Thyroid gland (tissue), 4 donors: ENCODE measurements at regions not wholly inside any gene's neighbourhood (a gene's known extent, or its start where the extent isn't known, plus 50 kb on each side); places are given as distances from the start of the nearest gene placed in this dataset.

ENCODE experiments used
- DNase-seq, 2 donors: peaks; one replicate each; pipeline ENCODE4 v3.0.0-alpha.2; 2019
- H3K27ac ChIP-seq, 3 donors: fragments of 200-600 bp; sonication (generic); 1 replicate in 2 of 3; 2 replicates in 1 of 3; pipeline ENCODE4 v1.5.1; 2016 to 2019; ENCODE audit warnings: mild to moderate bottlenecking in 1 of 3, moderate library complexity in 1 of 3
- H3K27me3 ChIP-seq: fragments of 200-600 bp; sonication (generic); one replicate; pipeline ENCODE4 v1.5.1; 2019
- H3K36me3 ChIP-seq, 2 donors: fragments of 200-600 bp; sonication (generic); one replicate each; pipeline ENCODE4 v1.5.1; 2016 to 2019
- H3K4me1 ChIP-seq, 2 donors: fragments of 200-600 bp; sonication (generic); one replicate each; pipeline ENCODE4 v1.5.1; 2017 to 2019
- H3K4me3 ChIP-seq, 3 donors: fragments of 200-600 bp; sonication (generic); replicated peaks in 1 of 3; 1 replicate in 2 of 3; 2 replicates in 1 of 3; pipeline ENCODE4 v1.5.1; 2016; ENCODE audit warnings: mild to moderate bottlenecking in 1 of 3
- H3K9me3 ChIP-seq: fragments of 200-600 bp; sonication (generic); one replicate; pipeline ENCODE4 v1.5.1; 2017
- CTCF ChIP-seq, 6 experiments: fragments of 200-600 bp in 3 of 6; fragments of 450-650 bp in 3 of 6; sonication (generic) in 3 of 6; IDR thresholded peaks; one replicate each; pipeline ENCODE4 v1.5.1; 2016 to 2019; ENCODE audit warnings: antibody characterized with exemption in 6 of 6, mild to moderate bottlenecking in 2 of 6, inconsistent platforms in 1 of 6, moderate library complexity in 1 of 6
- POLR2A ChIP-seq, 2 donors: fragments of 450-650 bp; IDR thresholded peaks; one replicate each; pipeline ENCODE4 v1.6.1; 2017; ENCODE audit warnings: antibody characterized with exemption in 2 of 2, mild to moderate bottlenecking in 2 of 2, moderate library complexity in 1 of 2
- WGBS, 2 donors: methylation state at CpG; one replicate each; pipeline ENCODE4 v1.1.5; 2017; 5-methylcytosine and 5-hydroxymethylcytosine counted together
- intact Hi-C: fragments of 100-400 bp; cut with DNase I; formaldehyde crosslinking; loops from one replicate; pipeline ENCODE4 v1.15.1; 2023

DNA sequence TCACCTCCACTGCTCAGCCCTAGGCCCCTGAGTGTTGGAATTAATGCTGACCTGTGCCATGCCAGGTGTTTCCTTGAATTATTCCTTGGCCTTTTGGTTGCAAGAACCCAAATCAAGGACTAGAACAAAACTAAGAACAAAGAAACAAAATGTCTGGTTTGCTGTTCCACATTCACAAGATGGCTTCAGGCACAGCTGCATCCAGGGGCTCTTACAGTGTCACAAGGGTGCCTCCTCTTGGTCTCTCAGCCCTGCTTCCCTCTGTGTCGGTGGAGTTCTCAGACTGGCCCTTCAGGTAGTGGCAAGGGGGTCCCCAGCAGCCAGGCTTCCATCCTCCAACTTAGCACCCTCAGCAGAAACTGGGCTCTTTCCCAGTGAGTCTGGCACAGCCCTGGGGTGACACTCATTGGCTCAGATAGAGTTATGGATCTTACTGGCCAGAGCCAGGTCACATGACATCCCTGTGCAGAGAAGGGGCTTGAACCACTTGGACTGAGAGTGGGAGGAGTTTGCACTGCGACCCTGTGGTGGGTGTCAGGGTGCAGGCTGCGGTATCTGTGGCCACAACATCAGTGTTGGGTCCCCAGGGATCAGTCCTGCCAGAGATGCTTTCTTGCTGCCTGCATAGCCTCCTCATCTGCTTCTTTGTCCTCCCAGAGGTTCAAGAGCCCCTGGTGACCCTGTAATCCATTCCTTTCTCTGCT is 427.7 kb upstream of the SULF2 start:
- intact Hi-C loops, result no loop called here

GRCh38 chr20:48211847-48212246 is 426.6 kb upstream of the SULF2 start:
- no peak overlapping the region for H3K27ac ChIP-seq
- no peaks in the 10 kb centered on the region for H3K4me1 ChIP-seq
- no peak for DNase-seq
- no peaks in the 10 kb centered on the region for H3K36me3 ChIP-seq
- H3K9me3 ChIP-seq, result no peaks in the 10 kb centered on the region
- intact Hi-C loops, result no loop called here
- no peak overlapping the region for H3K4me3 ChIP-seq
- H3K27me3 ChIP-seq, result no peaks in the 10 kb centered on the region
- no peak for TF ChIP-seq POLR2A (IDR thresholded peaks at IDR 0.05)
- TF ChIP-seq CTCF (IDR thresholded peaks at IDR 0.05), result no peak
- 87 to 90% methylated on average over 5 of the region's 5 CpGs for WGBS, 2 donors

More for the DNA sequence above, 427.7 kb upstream of the SULF2 start:
- no peak overlapping the region for H3K4me3 ChIP-seq
- no peaks in the 10 kb centered on the region for H3K4me1 ChIP-seq
- 88 to 89% methylated on average over 3 of the region's 3 CpGs for WGBS, 2 donors
- H3K27ac ChIP-seq, result no peak overlapping the region
- H3K36me3 ChIP-seq, result no peaks in the 10 kb centered on the region
- H3K9me3 ChIP-seq, result no peaks in the 10 kb centered on the region
- TF ChIP-seq POLR2A (IDR thresholded peaks at IDR 0.05) (no peak), CTCF (IDR thresholded peaks at IDR 0.05) (no peak)
- no peaks in the 10 kb centered on the region for H3K27me3 ChIP-seq
- no peak for DNase-seq

DNA sequence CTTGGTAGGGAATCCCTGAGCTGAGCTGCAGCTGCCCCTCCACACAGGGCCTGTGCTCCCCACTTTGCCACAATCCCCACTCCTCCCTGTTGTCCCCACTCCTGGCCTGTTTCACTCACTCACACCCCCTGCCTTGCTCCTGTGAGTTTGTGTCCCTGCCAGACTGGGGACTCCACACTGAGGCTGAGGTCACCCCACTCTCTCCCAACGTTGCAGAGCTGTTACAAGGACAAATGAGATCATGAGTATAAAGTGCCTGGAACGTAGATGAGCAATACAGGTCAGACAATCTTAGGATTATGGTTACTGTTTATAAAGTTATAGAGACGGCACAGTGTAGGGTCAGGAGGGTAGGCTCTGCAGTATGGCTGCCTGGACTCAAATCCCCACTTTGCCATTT is 426.0 kb upstream of the SULF2 start:
- Histone ChIP-seq H3K27ac (no peak overlapping the region), H3K9me3 (no peaks in the 10 kb centered on the region), H3K4me1 (no peaks in the 10 kb centered on the region), H3K36me3 (no peaks in the 10 kb centered on the region), H3K4me3 (no peak overlapping the region), H3K27me3 (no peaks in the 10 kb centered on the region)
- no peak for DNase-seq
- intact Hi-C loops, result no loop called here
- 68% methylated on average over 3 of the region's 3 CpGs for WGBS, 2 donors
- TF ChIP-seq POLR2A (IDR thresholded peaks at IDR 0.05) (no peak), CTCF (IDR thresholded peaks at IDR 0.05) (no peak)

DNA sequence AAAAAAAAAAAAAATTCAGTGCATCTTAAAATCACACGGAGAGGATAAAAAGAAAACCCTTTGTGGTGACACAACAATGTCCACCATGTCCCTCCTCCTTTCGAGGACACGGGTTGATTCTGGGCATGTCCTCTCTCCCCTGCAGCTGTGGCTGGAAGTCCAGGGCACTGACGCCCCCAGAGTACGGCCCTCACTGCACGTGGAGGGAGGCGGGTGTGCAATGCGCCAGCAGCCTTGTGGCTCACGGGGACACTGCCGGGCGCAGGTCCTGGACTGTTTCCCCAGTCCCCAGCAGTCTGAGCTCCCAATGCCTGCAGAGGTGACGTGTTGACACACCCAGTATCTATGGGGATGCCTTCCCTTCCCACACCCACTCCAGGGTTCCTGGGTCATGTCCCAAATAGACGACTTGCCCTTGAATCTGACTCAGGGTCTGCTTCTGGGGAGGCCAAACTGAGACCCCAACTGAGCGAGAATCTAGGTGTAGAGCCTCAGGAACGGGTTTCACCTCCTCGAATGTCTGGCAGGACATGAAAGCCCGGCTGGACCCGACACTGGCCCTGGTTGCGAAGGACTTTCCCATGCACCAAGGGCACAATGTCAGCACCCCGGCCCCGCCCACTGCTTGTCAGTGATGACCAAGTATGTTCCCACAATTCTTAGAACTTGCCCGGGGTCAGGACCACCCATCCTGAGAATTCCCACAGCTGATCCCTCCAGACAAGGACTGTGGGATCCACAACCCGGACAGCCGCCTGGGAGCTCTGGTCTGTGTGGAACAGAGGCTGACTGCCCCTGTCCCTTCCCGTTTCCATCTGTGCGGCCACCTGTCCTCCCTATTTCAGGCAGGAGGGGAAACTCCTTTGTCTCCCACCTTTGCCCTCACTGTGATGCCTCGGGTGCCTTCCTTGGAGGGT is 425.1 kb upstream of the SULF2 start:
- no peaks in the 10 kb centered on the region for H3K36me3 ChIP-seq
- H3K4me3 ChIP-seq, result no peak overlapping the region
- H3K4me1 ChIP-seq, result no peaks in the 10 kb centered on the region
- WGBS, 2 donors, result 80 to 81% methylated on average over 23 to 27 of the region's 27 CpGs
- no peaks in the 10 kb centered on the region for H3K27me3 ChIP-seq
- H3K27ac ChIP-seq, result no peak overlapping the region
- no peak for TF ChIP-seq CTCF (IDR thresholded peaks at IDR 0.05)
- no peaks in the 10 kb centered on the region for H3K9me3 ChIP-seq
- DNase-seq, result no peak
- intact Hi-C loops, result no loop called here

DNA sequence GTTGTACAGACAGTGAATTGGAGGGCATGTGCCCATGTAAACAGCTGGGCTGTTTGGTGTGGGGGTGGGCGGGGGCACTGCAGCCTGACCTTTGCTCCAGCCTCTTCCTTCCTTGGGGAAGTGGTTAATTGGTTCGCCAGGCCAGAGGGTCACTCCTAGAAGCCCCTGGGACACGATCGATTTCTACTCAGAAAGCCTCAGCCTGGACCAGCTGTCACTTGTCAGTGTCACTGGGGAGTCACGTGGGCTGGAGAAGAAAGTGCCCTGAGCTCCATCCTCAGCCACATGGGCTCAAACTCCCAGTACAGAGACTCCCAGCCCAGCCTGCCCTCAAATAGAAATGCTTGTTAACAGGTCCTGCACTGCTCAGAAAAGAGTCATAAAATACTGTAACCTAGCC is 423.8 kb upstream of the SULF2 start:
- no peak for TF ChIP-seq POLR2A (IDR thresholded peaks at IDR 0.05)
- WGBS, 2 donors, result 35 to 52% methylated on average over 4 to 5 of the region's 5 CpGs
- Histone ChIP-seq H3K27ac (no peak overlapping the region), H3K27me3 (no peaks in the 10 kb centered on the region), H3K9me3 (no peaks in the 10 kb centered on the region), H3K36me3 (no peaks in the 10 kb centered on the region), H3K4me3 (no peak overlapping the region), H3K4me1 (no peaks in the 10 kb centered on the region)
- intact Hi-C loops, result no loop called here
- no peak for DNase-seq
